ENCODE measurements at regions not wholly inside any gene's neighbourhood (a gene's known extent, or its start where the extent isn't known, plus 50 kb on each side); places are given as distances from the start of the nearest gene placed in this dataset.

GRCh38 chr2:104481341-104481740 is 372.6 kb upstream of the POU3F3 start:
- POLR2A ChIA-PET: no interaction called here
- CTCF ChIA-PET: no interaction called here

GRCh38 chr2:104487366-104487765 is 366.5 kb upstream of the POU3F3 start:
- ChIA-PET CTCF (no interaction called here), POLR2A (no interaction called here)

- POLR2A ChIA-PET: no interaction called here
- CTCF ChIA-PET: no interaction called here
These were observed 360.2 kb upstream of the POU3F3 start for GRCh38 chr2:104493698-104494097.

DNA sequence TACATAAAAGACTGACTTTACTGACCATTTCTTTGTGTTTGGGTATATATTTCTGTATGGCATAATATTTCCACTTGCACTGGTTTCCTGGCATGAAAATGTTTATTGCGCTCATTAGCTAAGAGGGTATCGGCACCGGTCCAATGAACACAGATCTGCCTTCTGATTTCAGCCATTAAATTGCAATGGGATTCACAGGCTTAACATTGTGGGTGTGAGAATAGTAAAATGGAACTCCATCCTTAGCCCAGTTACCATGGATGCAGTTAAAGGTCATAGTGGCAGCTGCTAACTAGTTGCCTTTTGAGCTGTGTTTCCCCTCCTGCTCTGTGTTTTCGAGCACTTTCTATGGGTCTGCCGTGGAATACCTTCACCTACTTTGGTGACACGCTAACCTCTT is 352.6 kb upstream of the POU3F3 start:
- POLR2A ChIA-PET: no interaction called here
- CTCF ChIA-PET: no interaction called here

GRCh38 chr2:104501929-104502328 is 352.0 kb upstream of the POU3F3 start:
- ChIA-PET POLR2A (no interaction called here), CTCF (no interaction called here)

- ChIA-PET CTCF (no interaction called here), POLR2A (no interaction called here)
These were observed 351.0 kb upstream of the POU3F3 start for GRCh38 chr2:104502901-104503300.

DNA sequence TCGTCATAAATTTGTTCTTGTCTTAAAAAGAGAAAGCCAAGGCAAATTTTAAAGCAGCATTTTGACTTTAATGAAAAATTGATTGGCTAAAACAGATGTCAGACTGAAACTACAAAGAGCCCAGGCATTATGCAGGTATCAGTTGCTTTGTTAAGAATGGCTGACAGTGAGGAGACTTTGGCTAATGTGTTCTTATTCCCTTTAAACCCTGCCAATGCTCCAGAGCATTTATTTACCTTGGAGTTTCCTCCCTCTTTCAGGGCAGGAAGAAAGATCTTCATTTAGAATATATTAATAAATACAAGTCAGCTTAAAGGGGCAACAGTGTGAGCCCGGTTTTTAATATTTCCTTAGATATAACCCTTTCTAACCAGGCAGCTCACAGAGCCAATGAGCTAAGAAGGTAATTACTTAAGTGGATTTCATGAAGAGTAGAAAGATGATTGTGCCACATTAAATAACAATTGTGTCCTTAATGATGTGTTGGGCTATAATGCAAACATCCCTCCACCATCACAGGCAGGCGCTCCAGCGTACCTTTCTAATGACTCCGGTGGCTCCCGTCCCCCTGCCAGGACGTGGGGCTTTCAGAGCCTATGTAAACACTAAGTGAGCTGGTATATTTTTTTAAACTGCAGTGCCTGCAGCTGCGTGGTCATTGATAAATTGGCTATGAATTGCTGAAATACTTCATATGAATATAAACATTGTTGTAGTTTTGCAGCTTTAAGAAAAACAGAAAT is 349.4 kb upstream of the POU3F3 start:
- ChIA-PET POLR2A (no interaction called here), CTCF (no interaction called here)

- ChIA-PET POLR2A (no interaction called here), CTCF (no interaction called here)
These were observed 335.7 kb upstream of the POU3F3 start for GRCh38 chr2:104518256-104518655.

- CTCF ChIA-PET: no interaction called here
- POLR2A ChIA-PET: no interaction called here
These were observed 332.7 kb upstream of the POU3F3 start for GRCh38 chr2:104521247-104521646.

DNA sequence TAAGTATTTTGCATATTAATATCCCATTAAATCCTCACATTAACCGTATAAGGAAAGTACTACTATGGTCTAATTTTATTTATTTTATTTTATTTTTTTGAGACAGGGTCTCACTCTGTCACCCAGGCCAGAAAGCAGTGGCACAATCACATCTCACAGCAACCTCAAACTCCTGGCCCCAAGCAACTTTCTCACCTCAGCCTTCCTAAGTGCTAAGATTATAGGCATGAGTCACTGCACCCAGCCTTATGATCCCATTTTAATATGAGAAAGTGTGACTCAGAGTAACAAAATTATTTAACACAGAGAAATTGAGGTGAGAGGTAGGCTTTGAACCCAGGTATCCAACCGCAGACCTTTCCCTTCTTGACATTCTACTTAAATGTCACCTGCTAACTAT is 330.0 kb upstream of the POU3F3 start:
- ChIA-PET CTCF (no interaction called here), POLR2A (no interaction called here)

GRCh38 chr2:104528101-104528500 is 325.8 kb upstream of the POU3F3 start:
- ChIA-PET POLR2A (no interaction called here), CTCF (no interaction called here)

DNA sequence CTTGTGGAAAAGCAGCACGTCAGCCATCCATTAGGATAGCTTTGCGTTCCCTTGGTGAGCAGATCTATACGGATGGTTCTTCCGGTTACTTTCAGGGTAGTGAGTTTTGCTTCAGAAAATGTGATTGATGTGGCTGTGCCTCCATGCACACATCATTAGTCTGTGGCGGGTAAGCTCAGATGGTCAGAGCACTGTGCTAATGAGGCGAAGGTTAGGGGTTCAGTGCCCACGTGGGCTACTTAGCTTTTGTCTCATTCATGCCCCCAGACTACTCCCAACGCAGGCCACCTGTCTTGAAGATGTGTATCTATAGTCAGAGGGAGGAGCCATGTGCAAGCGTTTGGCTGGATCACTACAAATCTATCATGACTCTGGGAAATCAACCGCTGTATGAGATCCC is 322.8 kb upstream of the POU3F3 start:
- CTCF ChIA-PET: no interaction called here

GRCh38 chr2:104537116-104537515 is 316.8 kb upstream of the POU3F3 start:
- CTCF ChIA-PET: no interaction called here
- POLR2A ChIA-PET: interaction anchor here (0.6 kb wide), 1 partner anchor 399 kb away, joined by 4 read pairs; no protein-coding TSS in a partner anchor

More for the DNA sequence above, 322.8 kb upstream of the POU3F3 start:
- POLR2A ChIA-PET: no interaction called here

DNA sequence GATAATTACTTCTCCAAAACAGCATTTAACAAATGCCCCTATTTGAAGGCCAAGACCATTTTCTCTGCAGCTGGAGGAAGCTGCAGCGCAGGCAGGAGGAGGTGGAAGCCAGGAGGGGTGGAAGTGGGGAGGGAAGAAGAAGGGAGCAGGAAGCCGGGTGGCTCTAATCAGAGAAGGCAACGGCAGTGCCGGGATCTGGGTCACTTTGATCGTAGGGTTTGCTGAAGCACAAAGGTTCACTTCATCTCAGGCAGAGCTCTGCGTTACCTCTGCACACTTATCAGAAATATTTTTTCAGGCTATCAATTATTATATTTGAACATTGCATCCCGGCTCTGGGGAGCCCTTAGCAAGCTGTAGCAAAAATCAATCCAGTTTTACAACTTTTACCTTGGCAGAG is 315.8 kb upstream of the POU3F3 start:
- POLR2A ChIA-PET: no interaction called here
- CTCF ChIA-PET: no interaction called here

GRCh38 chr2:104539649-104540048 is 314.3 kb upstream of the POU3F3 start:
- ChIA-PET CTCF (no interaction called here), POLR2A (no interaction called here)

GRCh38 chr2:104545055-104545454 is 308.9 kb upstream of the POU3F3 start:
- POLR2A ChIA-PET: no interaction called here
- CTCF ChIA-PET: no interaction called here

DNA sequence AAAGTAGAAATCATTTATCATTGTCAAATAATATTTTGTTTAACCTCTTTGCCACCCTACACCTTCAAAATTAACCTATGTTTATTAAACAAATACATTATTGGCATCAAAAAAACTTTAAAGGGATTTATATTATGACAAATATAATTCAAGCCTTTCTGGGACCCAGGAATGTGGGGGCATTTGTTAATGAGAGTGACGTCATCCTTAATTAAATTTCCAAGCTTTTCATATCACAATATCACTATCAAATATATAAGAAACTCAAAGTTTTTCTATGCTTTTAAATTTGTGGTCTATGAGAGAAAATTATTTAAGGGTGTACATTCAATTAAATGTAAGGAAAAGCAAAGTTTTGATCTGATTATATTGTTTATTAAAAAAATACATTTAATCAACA is 307.4 kb upstream of the POU3F3 start:
- CTCF ChIA-PET: no interaction called here
- POLR2A ChIA-PET: no interaction called here

DNA sequence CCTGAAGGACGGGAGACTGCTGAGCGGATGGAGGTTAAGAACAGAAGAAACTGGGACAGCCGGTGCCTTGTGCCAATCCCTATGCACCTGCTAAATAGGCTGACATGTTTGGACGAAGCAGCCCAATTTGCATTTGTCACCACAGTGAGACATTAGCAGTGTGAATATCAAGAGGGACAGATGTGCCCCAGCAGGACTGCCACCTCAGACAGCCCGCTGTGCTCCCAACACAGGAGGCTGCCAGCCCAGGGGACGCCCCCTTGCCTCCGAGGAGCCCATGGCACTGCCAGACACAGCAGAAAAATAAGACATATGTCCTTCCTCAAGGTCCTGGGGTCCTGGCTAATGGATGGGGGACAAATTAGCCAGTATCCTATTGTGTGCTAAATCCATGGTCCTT is 306.7 kb upstream of the POU3F3 start:
- CTCF ChIA-PET: no interaction called here
- POLR2A ChIA-PET: no interaction called here

DNA sequence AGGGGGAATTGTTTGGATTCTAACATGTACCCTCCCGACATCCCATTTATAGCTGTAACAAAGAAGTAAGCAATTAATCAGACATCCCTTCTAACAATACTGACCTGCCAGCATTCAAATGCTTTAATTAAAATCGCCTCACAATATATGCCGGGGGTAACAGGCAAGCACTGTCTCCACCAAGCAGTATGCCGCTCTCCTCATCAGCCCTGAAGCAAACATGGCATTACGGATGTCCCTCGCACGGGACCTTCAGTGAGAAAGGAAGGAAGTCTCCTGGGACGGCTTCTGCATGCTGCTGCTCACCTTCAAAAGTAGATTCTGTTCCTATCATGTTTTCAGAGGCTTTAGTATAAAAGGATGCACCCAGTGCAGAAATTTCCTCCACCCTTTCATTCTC is 292.7 kb upstream of the POU3F3 start:
- ChIA-PET POLR2A (no interaction called here), CTCF (no interaction called here)

GRCh38 chr2:104562537-104562936 is 291.4 kb upstream of the POU3F3 start:
- POLR2A ChIA-PET: no interaction called here
- CTCF ChIA-PET: no interaction called here

DNA sequence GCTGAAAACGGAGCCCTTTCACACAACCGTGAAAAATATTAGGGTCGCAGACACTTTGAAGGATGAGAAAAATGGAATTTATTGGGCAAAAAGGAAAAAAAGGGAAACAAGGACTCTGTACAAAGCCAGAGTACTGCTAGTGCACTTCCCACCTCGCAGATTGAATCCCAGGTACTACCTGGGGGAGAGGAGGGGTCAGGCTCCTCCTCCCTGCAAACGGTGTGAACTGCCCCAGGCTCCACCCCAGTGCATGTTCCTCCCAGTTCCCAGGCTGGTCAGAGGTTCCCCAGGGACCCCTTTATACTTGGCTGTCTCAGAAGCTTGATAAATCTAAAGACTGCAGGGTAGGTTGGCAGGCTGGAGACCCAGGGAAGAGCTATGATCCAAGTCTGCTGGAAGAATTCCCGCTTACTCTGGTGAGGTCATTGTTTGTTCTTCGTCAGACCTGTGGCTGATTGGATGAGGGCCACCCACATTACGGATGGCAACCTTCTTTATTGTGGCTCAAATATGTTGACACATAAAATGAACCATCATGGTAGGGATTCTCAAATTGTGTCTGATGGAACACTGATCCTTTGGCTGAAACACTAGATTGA is 290.4 kb upstream of the POU3F3 start:
- ChIA-PET CTCF (no interaction called here), POLR2A (no interaction called here)

DNA sequence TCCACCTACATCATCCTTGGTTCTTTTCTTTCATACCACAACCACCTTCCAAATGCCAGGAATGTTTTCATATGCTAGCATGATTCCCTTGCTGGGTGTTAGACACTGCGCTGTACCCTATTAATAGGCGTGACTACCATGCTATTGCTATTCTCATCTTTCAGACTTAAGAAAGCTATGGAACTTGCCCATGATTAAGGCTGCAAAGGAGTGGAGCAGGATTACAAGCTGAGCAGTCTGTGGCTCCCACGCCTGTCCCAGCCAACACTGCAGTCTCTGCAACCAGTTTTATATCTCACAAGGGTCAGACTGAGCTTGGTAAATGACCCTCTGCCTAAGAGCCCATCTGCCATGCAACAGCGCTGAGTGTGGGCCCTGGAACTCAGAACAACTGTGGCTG is 285.7 kb upstream of the POU3F3 start:
- ChIA-PET POLR2A (no interaction called here), CTCF (no interaction called here)
